Mesothelial cell of epicardium (in vitro differentiated cells): ENCODE measurements at regions not wholly inside any gene's neighbourhood (a gene's known extent, or its start where the extent isn't known, plus 50 kb on each side); places are given as distances from the start of the nearest gene placed in this dataset.

Source experiments
- DNase-seq, 2 experiments: peaks; one replicate each; pipeline ENCODE4 v3.0.0; 2021; ENCODE audit warnings: low spot score in 2 of 2; ENCODE audit not compliant: unreplicated experiment in 2 of 2
- H3K27ac Mint-ChIP-seq: 2 replicates; pipeline ENCODE4 v1.8.0; 2021; ENCODE audit warnings: mixed read lengths
- H3K27me3 Mint-ChIP-seq: 2 replicates; pipeline ENCODE4 v1.8.0; 2021; ENCODE audit warnings: low read depth, mixed read lengths
- H3K36me3 Mint-ChIP-seq: 2 replicates; pipeline ENCODE4 v1.8.0; 2021; ENCODE audit warnings: mixed read lengths
- H3K4me1 Mint-ChIP-seq: 2 replicates; pipeline ENCODE4 v1.8.0; 2021; ENCODE audit warnings: mixed read lengths
- H3K4me3 Mint-ChIP-seq: 2 replicates; pipeline ENCODE4 v1.8.0; 2021; ENCODE audit warnings: mild to moderate bottlenecking, moderate library complexity, mixed read lengths
- H3K9me3 Mint-ChIP-seq: 2 replicates; pipeline ENCODE4 v1.8.0; 2021; ENCODE audit warnings: mixed read lengths
- TF ChIP-seq, protein P1 (sequence below): fragments of 200-600 bp; sonication (generic); IDR thresholded peaks from one replicate; pipeline ENCODE4 v1.5.0; 2021; ENCODE audit warnings: antibody characterized with exemption; ENCODE audit not compliant: unreplicated experiment

DNA sequence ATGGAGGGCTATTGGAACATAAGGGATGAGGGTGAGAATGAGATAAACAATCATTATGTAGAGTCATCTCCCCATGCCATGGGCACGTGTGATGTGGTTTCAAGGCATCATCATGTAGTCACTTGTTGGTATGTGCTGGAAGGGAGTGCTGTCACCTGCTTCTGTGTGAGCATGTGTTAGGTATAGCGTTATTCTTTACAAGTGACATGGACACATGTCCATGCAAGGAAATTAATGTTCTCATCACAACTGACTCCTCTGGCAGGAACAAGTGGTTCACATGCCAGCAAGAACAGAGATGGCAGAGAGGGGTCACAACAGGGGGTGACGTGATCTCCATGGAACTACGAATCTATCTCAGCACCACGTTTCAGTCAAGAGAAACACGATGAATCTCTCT, 815.8 kb downstream of the BCL11B start:
- no peaks in the 10 kb centered on the region for H3K36me3 Mint-ChIP-seq
- no peak for DNase-seq
- H3K27ac Mint-ChIP-seq, result no peak overlapping the region
- no peak overlapping the region for H3K4me3 Mint-ChIP-seq
- H3K9me3 Mint-ChIP-seq, result peaks cover 7% of the 10 kb centered on the region
- H3K4me1 Mint-ChIP-seq, result peaks cover 7% of the 10 kb centered on the region
- H3K27me3 Mint-ChIP-seq, result no peaks in the 10 kb centered on the region
- TF ChIP-seq, protein P1, sequence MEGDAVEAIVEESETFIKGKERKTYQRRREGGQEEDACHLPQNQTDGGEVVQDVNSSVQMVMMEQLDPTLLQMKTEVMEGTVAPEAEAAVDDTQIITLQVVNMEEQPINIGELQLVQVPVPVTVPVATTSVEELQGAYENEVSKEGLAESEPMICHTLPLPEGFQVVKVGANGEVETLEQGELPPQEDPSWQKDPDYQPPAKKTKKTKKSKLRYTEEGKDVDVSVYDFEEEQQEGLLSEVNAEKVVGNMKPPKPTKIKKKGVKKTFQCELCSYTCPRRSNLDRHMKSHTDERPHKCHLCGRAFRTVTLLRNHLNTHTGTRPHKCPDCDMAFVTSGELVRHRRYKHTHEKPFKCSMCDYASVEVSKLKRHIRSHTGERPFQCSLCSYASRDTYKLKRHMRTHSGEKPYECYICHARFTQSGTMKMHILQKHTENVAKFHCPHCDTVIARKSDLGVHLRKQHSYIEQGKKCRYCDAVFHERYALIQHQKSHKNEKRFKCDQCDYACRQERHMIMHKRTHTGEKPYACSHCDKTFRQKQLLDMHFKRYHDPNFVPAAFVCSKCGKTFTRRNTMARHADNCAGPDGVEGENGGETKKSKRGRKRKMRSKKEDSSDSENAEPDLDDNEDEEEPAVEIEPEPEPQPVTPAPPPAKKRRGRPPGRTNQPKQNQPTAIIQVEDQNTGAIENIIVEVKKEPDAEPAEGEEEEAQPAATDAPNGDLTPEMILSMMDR, result no peak

DNA sequence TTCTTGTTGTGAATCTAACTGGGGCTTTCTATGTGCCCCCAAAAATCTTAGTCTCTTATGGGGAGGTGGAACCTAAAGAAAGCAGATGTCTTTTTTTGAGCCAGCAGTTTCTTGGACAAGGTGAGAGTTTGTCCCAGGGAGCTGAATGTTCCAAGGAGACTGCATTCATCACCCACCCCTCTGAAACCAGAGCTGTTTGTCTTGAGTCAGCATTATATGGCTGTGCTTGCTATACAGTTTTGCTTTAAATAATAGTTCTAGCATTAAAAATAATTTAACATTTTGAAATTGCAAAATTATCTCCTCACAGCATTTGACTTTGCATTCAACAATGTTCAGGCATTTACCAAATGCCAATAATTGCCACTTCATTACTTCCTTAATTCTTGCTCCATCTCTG, 813.3 kb downstream of the BCL11B start:
- Mint-ChIP-seq H3K27me3 (no peaks in the 10 kb centered on the region), H3K4me3 (no peak overlapping the region), H3K36me3 (no peaks in the 10 kb centered on the region), H3K9me3 (peaks cover 12% of the 10 kb centered on the region), H3K4me1 (peaks cover 3% of the 10 kb centered on the region), H3K27ac (no peak overlapping the region)
- no peak for DNase-seq
- TF ChIP-seq, protein P1, result no peak

DNA sequence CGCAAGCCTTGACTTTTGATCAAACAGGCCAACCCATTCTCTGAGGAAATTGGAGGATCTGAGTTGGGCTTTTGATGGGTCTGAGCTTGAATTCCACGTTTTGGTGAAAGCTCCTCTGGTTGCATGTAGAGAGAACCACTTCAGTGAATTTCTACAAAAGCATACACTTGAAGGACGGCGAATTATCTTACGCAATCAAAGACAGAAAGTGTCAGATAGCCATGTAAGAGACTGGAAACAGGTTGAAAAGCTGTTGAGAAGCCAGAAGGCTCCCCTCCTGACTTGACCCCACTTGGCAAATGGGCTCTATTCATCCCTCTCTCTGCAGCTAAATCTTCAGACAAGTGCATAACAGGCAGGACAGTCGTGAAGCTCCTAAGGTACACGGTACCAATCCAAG, 809.1 kb downstream of the BCL11B start:
- Mint-ChIP-seq H3K36me3 (no peaks in the 10 kb centered on the region), H3K4me1 (no peaks in the 10 kb centered on the region), H3K27me3 (no peaks in the 10 kb centered on the region), H3K9me3 (peaks cover 9% of the 10 kb centered on the region), H3K4me3 (no peak overlapping the region), H3K27ac (no peak overlapping the region)
- TF ChIP-seq, protein P1, result no peak
- no peak for DNase-seq

DNA sequence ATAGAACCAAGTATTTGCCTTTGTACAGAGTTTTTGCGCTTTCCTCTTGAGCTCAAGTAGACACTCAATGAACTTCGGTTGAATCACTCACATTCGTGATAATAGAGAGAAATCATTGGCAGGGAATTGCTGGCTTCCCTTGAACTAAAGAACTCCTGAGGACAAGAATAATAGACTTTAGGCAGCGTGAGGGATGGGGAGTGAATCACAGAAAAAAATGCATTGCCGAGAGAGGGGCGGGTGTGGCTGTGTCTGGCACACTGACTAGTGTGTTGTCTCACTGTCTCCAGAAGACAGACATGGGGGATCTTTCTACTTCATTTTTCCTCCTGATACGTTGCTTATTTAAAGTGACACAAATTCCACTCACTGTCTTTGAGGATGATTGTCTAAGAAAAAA, 805.2 kb downstream of the BCL11B start:
- H3K36me3 Mint-ChIP-seq, result no peaks in the 10 kb centered on the region

DNA sequence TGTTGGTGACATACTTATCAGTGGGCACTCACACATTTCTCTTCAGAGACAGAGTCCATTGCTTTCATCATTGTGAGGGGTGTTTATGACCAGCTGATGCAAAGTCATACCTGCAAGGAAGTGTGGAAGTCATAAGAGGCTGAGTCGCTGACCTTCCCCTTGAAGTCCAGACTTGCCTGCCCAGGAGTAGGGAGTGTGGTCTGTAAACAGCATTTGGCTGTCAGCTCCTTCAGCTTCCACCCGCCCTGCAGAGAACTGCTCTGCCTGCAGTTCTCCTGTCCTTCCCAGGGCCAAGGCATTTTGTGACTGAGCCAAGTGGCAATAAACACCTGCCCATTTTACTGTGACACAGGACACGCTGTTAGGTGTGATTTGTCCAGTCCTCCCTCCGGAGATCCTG, 801.3 kb downstream of the BCL11B start:
- Mint-ChIP-seq H3K9me3 (no peaks in the 10 kb centered on the region), H3K27me3 (no peaks in the 10 kb centered on the region), H3K4me1 (peaks cover 4% of the 10 kb centered on the region), H3K27ac (no peak overlapping the region), H3K4me3 (no peak overlapping the region), H3K36me3 (no peaks in the 10 kb centered on the region)
- TF ChIP-seq, protein P1, result no peak
- no peak for DNase-seq

More for the DNA sequence above, 805.2 kb downstream of the BCL11B start:
- H3K4me1 Mint-ChIP-seq, result peaks cover 4% of the 10 kb centered on the region
- H3K27me3 Mint-ChIP-seq, result no peaks in the 10 kb centered on the region
- DNase-seq, result no peak
- H3K4me3 Mint-ChIP-seq, result no peak overlapping the region
- H3K27ac Mint-ChIP-seq, result no peak overlapping the region
- TF ChIP-seq, protein P1, result no peak
- H3K9me3 Mint-ChIP-seq, result peaks cover 4% of the 10 kb centered on the region

DNA sequence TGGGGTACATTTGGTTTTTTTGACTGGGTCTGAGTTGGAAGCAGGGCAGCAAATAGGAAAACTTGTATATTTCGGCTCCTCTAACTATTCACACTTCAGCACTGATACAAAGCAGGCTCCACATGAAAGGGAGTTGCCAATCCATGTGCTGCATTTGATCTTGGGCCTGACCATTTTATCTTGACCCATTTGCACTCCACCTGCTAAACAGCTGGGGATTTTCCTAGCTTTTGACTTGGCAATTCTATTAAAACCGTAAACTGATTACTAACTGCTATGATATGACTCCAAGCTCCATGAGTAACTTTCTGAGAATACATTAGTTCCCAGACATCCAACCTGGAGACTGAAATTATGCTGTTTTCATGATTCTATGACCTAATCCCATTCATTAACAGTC, 797.1 kb downstream of the BCL11B start:
- Mint-ChIP-seq H3K4me1 (peaks cover 4% of the 10 kb centered on the region), H3K27ac (no peak overlapping the region), H3K36me3 (no peaks in the 10 kb centered on the region), H3K4me3 (no peak overlapping the region), H3K9me3 (peaks cover 8% of the 10 kb centered on the region), H3K27me3 (no peaks in the 10 kb centered on the region)
- no peak for DNase-seq
- TF ChIP-seq, protein P1, result no peak
